Epithelial cell of proximal tubule (primary cell): ENCODE measurements at regions not wholly inside any gene's neighbourhood (a gene's known extent, or its start where the extent isn't known, plus 50 kb on each side); places are given as distances from the start of the nearest gene placed in this dataset.

Experiments used
- DNase-seq: peaks from one replicate; pipeline ENCODE4 v3.0.0-alpha.2; 2011; ENCODE audit warnings: low read depth
- H3K4me3 ChIP-seq: 2 replicates; pipeline ENCODE4 v1.5.1; 2011; ENCODE audit warnings: low read depth, mild to moderate bottlenecking, low read length
- CTCF ChIP-seq: conservative IDR thresholded peaks from 2 replicates; pipeline ENCODE4 v1.5.1; 2012; ENCODE audit warnings: low read depth, mild to moderate bottlenecking, low read length

DNA sequence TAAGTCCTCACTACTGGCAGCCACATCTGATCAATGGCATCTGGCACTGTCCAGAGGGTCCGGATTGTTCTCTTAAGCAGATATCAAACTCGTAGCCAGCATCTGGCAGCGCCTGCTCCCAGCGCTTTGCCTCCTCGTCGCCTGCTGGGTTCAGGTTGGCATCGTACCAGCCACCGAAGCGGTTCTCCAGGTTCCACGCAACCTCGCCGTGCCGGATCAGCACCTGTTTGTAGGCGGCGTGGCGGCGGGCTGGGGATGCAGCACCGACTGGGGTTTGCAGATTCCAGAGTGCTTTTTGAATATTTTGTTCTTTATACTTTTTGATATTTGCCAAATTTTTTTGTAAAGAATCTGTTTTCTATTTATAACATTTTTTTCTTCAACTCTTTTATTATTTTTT is 111.6 kb downstream of the NR2F2 start:
- no peak for TF ChIP-seq CTCF
- DNase-seq, result no peak
- no peak overlapping the region for H3K4me3 ChIP-seq

GRCh38 chr15:96444865-96445264 is 114.4 kb downstream of the NR2F2 start:
- H3K4me3 ChIP-seq, result no peak overlapping the region
- DNase-seq, result no peak
- no peak for TF ChIP-seq CTCF

DNA sequence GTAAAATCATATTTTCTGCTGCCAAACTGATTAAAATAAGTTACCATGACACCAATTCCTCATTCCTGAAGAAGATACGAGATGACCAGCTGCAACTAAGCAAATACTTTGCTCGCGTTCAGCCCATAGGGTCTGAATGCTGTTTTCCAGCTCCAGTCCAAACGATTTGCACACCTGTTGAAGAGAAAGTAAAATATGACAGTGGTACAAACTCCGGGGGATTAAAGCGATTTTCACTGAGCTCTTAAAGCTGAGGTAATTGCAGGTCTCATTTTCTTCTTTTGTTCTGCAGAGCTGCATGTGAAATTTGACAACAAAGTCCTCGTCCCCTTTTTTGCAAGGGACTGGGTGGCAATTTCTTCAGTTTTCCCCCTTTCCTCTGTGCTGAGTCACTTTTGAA is 118.4 kb downstream of the NR2F2 start:
- H3K4me3 ChIP-seq, result no peak overlapping the region
- no peak for TF ChIP-seq CTCF
- DNase-seq, result no peak

GRCh38 chr15:96457841-96458240 is 127.3 kb downstream of the NR2F2 start:
- H3K4me3 ChIP-seq, result no peak overlapping the region
- no peak for TF ChIP-seq CTCF
- no peak for DNase-seq

DNA sequence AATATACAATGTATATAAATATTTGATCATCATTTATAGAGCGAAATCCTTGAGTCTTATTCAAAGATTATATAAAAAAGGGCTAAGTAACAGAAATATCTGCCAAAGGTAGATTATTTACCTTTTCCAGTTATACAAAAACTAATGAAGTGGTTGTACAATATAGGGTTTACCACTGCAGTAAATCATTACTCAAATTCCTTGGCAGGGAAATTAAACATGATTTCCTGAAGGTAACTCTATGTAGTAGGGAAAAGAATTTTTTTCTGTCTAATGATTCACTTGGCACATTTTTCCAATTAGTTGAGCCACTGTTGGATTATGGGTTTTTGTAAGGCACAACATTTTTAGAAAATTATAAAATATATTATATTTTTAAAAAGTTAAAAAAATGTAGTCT is 129.6 kb downstream of the NR2F2 start:
- DNase-seq, result peak; percentile 69
- TF ChIP-seq CTCF, result no peak
- H3K4me3 ChIP-seq, result no peak overlapping the region

- DNase-seq, result no peak
- peak; percentile 38 for TF ChIP-seq CTCF
- no peak overlapping the region for H3K4me3 ChIP-seq
Measured at GRCh38 chr15:96462768-96463750, 132.6 kb downstream of the NR2F2 start.
